Fibroblast of pulmonary artery (primary cell): ENCODE measurements at regions not wholly inside any gene's neighbourhood (a gene's known extent, or its start where the extent isn't known, plus 50 kb on each side); places are given as distances from the start of the nearest gene placed in this dataset.
"Not testable (repeated sequence)": the region's sequence is repeated elsewhere in the genome, so short reads cannot be mapped to it uniquely, and the experiment has no call there.

Experiments
- DNase-seq: peaks from one replicate; pipeline ENCODE4 v3.0.0-alpha.2; 2010; ENCODE audit warnings: low read depth
- H3K4me3 ChIP-seq: replicated peaks from 2 replicates; pipeline ENCODE4 v1.5.1; 2011; ENCODE audit warnings: low read depth, mild to moderate bottlenecking, control low read depth, low read length, moderate library complexity
- CTCF ChIP-seq: IDR thresholded peaks from 2 replicates; pipeline ENCODE4 v1.5.1; 2011; ENCODE audit warnings: mild to moderate bottlenecking, control low read depth, low read length, inconsistent platforms; ENCODE audit errors: missing control alignments

GRCh38 chr18:8987241-8987640 lies 115.3 kb upstream of the NDUFV2 start:
- peak; percentile 66 for DNase-seq
- TF ChIP-seq CTCF: no peak
- H3K4me3 ChIP-seq: no peak overlapping the region

GRCh38 chr18:8988260-8988871 lies 114.1 kb upstream of the NDUFV2 start:
- no peak overlapping the region for H3K4me3 ChIP-seq
- peak; percentile 77 for DNase-seq
- peak; percentile 93 for TF ChIP-seq CTCF

- no peak for TF ChIP-seq CTCF
- H3K4me3 ChIP-seq: no peak overlapping the region
Measured at GRCh38 chr18:8989017-8989416, 113.5 kb upstream of the NDUFV2 start.

GRCh38 chr18:8989855-8990254 lies 112.6 kb upstream of the NDUFV2 start:
- no peak for DNase-seq
- no peak for TF ChIP-seq CTCF

More at GRCh38 chr18:8989017-8989416, 113.5 kb upstream of the NDUFV2 start:
- no peak for DNase-seq

GRCh38 chr18:8990276-8991031 lies 112.0 kb upstream of the NDUFV2 start:
- no peak for TF ChIP-seq CTCF
- H3K4me3 ChIP-seq: no peak overlapping the region
- no peak for DNase-seq

More at GRCh38 chr18:8989855-8990254, 112.6 kb upstream of the NDUFV2 start:
- H3K4me3 ChIP-seq: no peak overlapping the region

- DNase-seq: no peak
- TF ChIP-seq CTCF: no peak
- no peak overlapping the region for H3K4me3 ChIP-seq
Measured at GRCh38 chr18:8991155-8991554, 111.3 kb upstream of the NDUFV2 start.

GRCh38 chr18:8992500-8992899 lies 110.0 kb upstream of the NDUFV2 start:
- not testable (repeated sequence) for H3K4me3 ChIP-seq

More at GRCh38 chr18:8992500-8992899, 110.0 kb upstream of the NDUFV2 start:
- DNase-seq: not testable (repeated sequence)
